UCSD-AML1 (cell line): ENCODE measurements at regions not wholly inside any gene's neighbourhood (a gene's known extent, or its start where the extent isn't known, plus 50 kb on each side); places are given as distances from the start of the nearest gene placed in this dataset.
"Not testable (repeated sequence)": the region's sequence is repeated elsewhere in the genome, so short reads cannot be mapped to it uniquely, and the experiment has no call there.

Source experiments
- DNase-seq: peaks from one replicate; lab custom pipeline; 2025; ENCODE audit not compliant: unreplicated experiment; lab: John Stamatoyannopoulos, UW

DNA sequence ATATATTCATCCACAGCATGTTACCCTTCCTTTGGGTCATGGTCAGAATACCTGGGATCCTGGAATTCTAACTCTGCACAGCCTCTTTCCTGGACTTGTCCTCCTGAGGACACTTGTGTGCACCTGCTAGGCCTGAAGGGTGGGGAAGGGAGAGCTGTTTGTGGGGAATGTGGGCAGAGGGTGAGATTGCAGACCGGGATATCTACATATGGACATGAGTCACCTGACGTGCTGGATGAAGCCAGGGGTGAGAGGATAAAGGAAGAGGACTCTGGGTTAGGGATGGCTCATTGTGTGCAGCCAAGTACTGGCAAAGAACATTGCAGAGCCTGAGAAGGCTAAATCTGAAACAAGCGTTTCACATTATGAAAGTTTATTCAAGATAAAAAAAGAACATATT lies 241.4 kb upstream of the RPS23 start:
- DNase-seq, result no peak

GRCh38 chr5:82517544-82518075 lies 239.5 kb upstream of the RPS23 start:
- DNase-seq, result no peak

GRCh38 chr5:82513738-82514137 lies 235.6 kb upstream of the RPS23 start:
- DNase-seq, result no peak

- no peak for DNase-seq
Observed at GRCh38 chr5:82512025-82512424, 233.9 kb upstream of the RPS23 start.

DNA sequence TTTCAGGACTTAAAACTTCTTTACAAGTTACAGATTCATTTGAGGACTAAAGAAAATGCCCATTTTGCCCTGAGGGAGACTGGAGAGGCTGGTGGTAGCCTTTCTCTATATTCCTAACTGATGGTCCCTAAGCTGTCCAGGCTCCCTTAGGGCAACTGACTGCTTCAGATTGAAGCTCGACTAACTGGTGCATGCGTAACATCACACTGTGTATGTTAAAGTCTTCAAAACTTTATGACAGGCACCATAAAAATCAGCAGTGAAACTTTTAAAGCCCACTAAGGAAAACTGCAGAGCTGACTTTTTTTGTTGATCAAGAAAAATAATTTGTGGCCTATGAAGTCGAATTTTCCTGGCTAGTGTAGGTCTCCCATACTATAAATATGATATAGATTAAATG lies 233.0 kb upstream of the RPS23 start:
- DNase-seq, result no peak

- DNase-seq, result no peak
Observed at GRCh38 chr5:82509762-82510161, 231.6 kb upstream of the RPS23 start.

GRCh38 chr5:82506390-82506789 lies 228.2 kb upstream of the RPS23 start:
- DNase-seq, result not testable (repeated sequence)

GRCh38 chr5:82499725-82500244 lies 221.6 kb upstream of the RPS23 start:
- no peak for DNase-seq

DNA sequence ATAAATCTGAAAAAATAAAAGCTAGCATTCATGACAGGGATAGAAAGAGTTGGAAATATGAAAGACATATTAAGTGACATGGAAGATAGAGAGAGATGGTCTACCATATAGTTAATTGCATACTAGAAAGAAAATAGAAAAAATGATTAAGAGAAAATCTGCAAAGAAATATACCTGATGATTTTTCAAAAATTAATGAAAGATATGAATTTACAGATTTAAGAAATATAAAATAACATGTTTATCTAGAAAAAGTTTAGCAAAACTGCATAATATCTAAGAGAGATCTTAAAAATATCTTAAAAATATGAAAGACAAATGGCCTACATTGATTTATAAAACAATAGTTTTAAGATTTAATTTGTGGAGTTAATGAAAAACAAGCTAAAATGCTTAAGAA lies 219.1 kb upstream of the RPS23 start:
- no peak for DNase-seq

DNA sequence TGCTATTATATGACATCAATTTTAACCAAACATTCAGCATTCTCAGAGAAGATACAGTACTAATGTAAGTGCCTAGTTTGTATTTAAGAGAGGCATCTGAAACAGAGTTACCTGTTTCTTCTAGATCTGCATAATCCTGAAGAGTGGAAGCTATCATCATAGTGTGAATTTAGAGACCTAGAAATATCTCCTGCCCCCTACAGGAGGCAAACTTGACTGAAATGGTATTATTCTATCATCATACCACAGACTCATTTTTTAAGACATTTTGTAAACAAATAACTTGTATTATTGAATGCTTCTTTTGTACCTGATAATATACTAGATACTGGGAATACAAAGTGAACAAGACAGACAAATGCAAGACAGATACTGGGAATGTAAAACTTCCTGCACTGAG lies 216.8 kb upstream of the RPS23 start:
- no peak for DNase-seq

- no peak for DNase-seq
Observed at GRCh38 chr5:82493221-82493620, 215.1 kb upstream of the RPS23 start.

DNA sequence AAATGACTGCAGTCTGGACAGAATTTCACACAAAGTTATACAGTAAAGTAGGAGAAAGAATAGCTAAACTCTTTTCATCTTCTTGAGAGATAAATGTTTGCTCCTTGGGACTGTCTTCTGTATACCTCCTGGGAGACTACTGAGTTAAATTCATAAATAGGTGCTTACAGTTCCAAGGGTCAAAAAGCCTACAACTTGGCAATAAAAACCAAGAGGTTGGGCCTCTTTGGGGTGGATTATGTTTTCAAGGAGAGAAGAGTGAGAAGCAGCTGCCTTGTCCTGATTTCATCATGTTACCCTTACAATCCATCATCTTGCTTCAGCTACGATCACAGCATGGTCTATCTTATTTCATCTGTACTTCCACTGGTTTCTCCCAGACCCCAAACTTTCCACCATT lies 213.2 kb upstream of the RPS23 start:
- no peak for DNase-seq

DNA sequence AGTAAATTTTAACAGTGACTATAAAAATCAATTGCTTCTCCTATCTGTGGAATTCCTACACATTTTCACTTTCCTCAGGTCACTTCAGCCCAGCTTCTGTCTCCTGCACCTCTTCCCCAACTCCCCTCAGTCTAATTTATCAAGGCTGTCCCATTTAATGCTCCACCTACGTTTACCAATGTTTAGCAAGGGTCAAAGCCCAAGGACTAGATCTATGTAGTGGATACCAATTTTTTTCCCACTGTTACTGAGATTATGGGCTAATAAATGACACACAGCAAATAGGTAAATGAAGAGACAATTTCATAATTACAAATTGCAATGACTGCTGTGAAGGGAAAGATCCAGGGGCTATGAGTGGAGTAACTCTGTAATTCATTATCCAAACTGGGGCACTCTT lies 211.5 kb upstream of the RPS23 start:
- no peak for DNase-seq

DNA sequence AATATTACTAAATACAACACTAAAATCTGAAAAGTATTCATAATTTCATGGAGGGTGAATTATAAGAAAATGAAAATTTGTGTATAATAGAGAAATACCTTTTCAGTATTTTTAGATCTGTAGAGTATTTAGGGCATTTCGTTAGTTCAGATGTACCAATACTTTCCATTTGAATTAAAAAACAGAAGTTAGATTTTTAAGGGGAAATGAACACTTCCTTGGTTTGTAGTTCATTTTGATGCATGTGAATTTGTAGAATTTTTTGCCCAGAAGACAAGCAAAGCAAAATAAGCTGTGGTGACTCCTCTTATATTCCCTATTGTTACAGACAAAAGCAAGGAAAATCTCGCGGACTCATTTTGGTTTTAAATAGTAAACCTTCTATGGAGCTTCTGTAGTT lies 209.0 kb upstream of the RPS23 start:
- no peak for DNase-seq

GRCh38 chr5:82480331-82480730 lies 202.2 kb upstream of the RPS23 start:
- DNase-seq, result no peak

DNA sequence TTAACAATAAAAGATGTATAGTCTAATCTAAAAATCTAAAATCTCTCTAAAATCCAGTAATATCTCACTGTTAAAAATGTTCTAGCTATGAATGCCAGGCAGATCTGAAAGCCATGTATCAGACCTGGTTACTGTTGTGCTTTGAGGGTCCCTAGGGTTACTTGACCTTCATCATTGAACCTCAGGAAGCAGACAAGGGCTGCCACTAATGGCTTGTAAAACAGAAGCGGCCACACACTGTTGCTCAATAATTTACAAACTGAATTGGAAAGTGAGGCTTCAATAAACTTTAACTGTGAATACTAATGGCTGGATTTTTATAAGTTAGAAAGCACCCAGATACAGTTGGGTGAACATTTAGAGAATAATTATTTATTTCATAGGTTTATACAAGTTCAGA lies 198.0 kb upstream of the RPS23 start:
- no peak for DNase-seq

GRCh38 chr5:82473262-82473661 lies 195.1 kb upstream of the RPS23 start:
- no peak for DNase-seq

- DNase-seq, result no peak
Observed at GRCh38 chr5:82470185-82470994, 192.2 kb upstream of the RPS23 start.

DNA sequence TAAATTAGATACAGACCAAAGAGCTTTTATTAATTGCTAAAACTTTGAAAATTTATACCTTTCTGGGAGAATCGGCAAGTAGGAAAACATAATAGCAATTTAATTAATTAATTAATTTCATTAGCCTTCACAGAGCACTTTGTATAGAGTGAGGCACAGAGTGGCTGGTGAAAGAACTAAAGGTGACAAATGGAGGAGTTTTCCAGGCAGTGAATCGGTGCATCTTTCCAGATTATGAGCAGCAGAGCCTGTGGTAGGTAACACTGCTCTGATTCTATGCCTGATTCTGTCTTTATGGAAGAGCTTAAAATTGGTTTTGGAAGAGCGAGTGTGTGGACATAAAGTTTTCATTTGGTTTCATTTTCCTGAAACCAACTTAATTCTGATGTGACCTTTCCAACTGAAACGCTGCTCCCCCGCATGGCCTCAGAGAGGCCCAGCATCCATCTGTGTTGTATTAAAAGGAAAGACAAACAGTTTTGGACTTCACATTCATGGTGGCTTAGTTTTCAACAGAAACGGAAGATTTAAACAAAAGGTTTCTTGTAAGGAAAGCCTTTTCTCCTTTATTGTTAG lies 188.9 kb upstream of the RPS23 start:
- no peak for DNase-seq

DNA sequence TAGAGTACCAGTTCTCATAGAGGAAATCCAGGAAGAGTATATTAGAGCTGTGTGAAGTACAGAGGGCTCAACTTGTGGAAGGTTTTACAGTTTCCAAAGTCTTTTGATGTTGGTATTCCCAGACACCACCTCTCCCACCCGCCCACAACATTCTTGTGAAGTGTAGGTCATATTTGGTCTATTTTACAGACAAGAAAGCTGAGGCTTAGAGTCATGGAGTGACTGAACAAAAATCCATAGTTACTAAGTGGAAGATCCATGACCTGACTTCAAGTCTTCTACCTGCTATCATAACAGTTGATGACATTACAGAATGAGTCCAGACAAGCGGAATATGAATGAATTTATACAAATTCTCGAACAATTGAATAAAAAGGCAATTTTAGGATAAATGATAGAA lies 187.1 kb upstream of the RPS23 start:
- no peak for DNase-seq

DNA sequence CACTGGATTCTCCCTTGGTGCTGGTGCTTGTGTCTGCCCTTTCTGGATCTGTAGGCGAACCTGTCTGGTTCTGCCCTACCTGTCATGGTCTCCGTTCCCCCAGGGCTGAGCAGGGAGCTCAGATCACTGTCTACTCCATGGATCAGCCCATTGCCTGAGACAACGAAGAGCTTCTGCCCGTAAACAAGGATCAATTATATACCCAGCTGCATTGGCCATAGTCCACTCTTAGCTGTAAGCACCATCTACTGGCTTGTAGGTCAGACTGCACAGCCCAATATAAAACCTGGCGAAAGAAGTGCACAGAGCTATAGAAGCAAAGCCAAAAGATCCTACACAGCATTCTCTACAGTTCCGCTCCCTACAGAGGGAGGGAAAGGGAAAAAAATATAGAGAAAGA lies 181.5 kb upstream of the RPS23 start:
- no peak for DNase-seq

- not testable (repeated sequence) for DNase-seq
Observed at GRCh38 chr5:82455317-82455716, 177.2 kb upstream of the RPS23 start.
